CD14-positive monocyte (primary cell): ENCODE measurements at regions not wholly inside any gene's neighbourhood (a gene's known extent, or its start where the extent isn't known, plus 50 kb on each side); places are given as distances from the start of the nearest gene placed in this dataset.

Experiments used
- DNase-seq, 3 donors: peaks; one replicate each; pipeline ENCODE4 v3.0.0-alpha.2; 2011 to 2022
- H2AFZ ChIP-seq: 2 replicates; pipeline ENCODE4 v1.6.0; 2012; ENCODE audit warnings: mild to moderate bottlenecking, low read depth, low read length, inconsistent platforms; ENCODE audit not compliant: insufficient read depth, poor library complexity, severe bottlenecking
- H3K27ac ChIP-seq, 2 donors: 1 replicate in 1 of 2; 2 replicates in 1 of 2; pipeline ENCODE4 v1.5.1; 2012 to 2013; ENCODE audit warnings: low read length in 2 of 2, control low read depth in 1 of 2, inconsistent platforms in 1 of 2, low read depth in 1 of 2, mild to moderate bottlenecking in 1 of 2
- H3K27me3 ChIP-seq, 2 donors: one replicate each; pipeline versions ENCODE4 v1.6.0 to v1.6.1; 2011 to 2013; ENCODE audit warnings: low read length in 2 of 2; ENCODE audit not compliant: control insufficient read depth in 2 of 2, insufficient read depth in 2 of 2
- H3K36me3 ChIP-seq, 2 donors: replicated peaks in 1 of 2; 1 replicate in 1 of 2; 2 replicates in 1 of 2; pipeline versions ENCODE4 v1.5.1 to v1.6.1; 2012 to 2013; ENCODE audit warnings: low read length in 2 of 2, control low read depth in 1 of 2, inconsistent platforms in 1 of 2, mild to moderate bottlenecking in 1 of 2; ENCODE audit not compliant: insufficient read depth in 2 of 2, control insufficient read depth in 1 of 2
- H3K4me1 ChIP-seq, 2 donors: 1 replicate in 1 of 2; 2 replicates in 1 of 2; pipeline versions ENCODE4 v1.5.1 to v1.6.1; 2012 to 2013; ENCODE audit warnings: low read length in 2 of 2, control low read depth in 1 of 2, inconsistent platforms in 1 of 2, mild to moderate bottlenecking in 1 of 2, moderate library complexity in 1 of 2; ENCODE audit not compliant: insufficient read depth in 2 of 2, control insufficient read depth in 1 of 2
- H3K4me2 ChIP-seq: replicated peaks from 2 replicates; pipeline ENCODE3; 2012; ENCODE audit warnings: low read length, moderate library complexity, mild to moderate bottlenecking; ENCODE audit not compliant: poor library complexity, severe bottlenecking; ENCODE audit errors: extremely low read depth
- H3K4me3 ChIP-seq, 3 experiments: fragments of 200-600 bp in 1 of 3; sonication (generic) in 1 of 3; replicated peaks in 1 of 3; 1 replicate in 2 of 3; 2 replicates in 1 of 3; pipeline ENCODE4 v1.5.1; 2011 to 2013; ENCODE audit warnings: low read length in 3 of 3, mild to moderate bottlenecking in 3 of 3, control low read depth in 2 of 3, low read depth in 2 of 3, inconsistent platforms in 1 of 3, moderate library complexity in 1 of 3
- H3K79me2 ChIP-seq: 2 replicates; pipeline ENCODE4 v1.6.0; 2012; ENCODE audit warnings: mild to moderate bottlenecking, control low read depth, inconsistent platforms, low read length, moderate library complexity; ENCODE audit not compliant: insufficient read depth
- H3K9ac ChIP-seq: 2 replicates; pipeline ENCODE4 v1.6.0; 2017; ENCODE audit warnings: low read length, mild to moderate bottlenecking; ENCODE audit not compliant: insufficient read depth, poor library complexity, severe bottlenecking
- H3K9me3 ChIP-seq, 2 donors: replicated peaks in 1 of 2; 1 replicate in 1 of 2; 2 replicates in 1 of 2; pipeline versions ENCODE4 v1.5.1 to v1.6.1; 2012 to 2013; ENCODE audit warnings: low read length in 2 of 2, control low read depth in 1 of 2; ENCODE audit not compliant: control insufficient read depth in 1 of 2, insufficient read depth in 1 of 2
- H4K20me1 ChIP-seq: 2 replicates; pipeline ENCODE4 v1.6.0; 2012; ENCODE audit warnings: mild to moderate bottlenecking, low read length, control low read depth, moderate library complexity; ENCODE audit not compliant: insufficient read depth
- H3K27ac Mint-ChIP-seq, 7 donors: one replicate each; pipeline ENCODE4 v1.8.0; 2020; ENCODE audit warnings: mild to moderate bottlenecking in 7 of 7, mixed read lengths in 7 of 7, moderate library complexity in 6 of 7, inconsistent platforms in 2 of 7
- H3K27me3 Mint-ChIP-seq, 3 donors: one replicate each; pipeline ENCODE4 v1.8.0; 2021 to 2022; ENCODE audit warnings: low read depth in 3 of 3, mild to moderate bottlenecking in 3 of 3, mixed read lengths in 3 of 3, moderate library complexity in 3 of 3, inconsistent platforms in 1 of 3
- H3K36me3 Mint-ChIP-seq, 2 donors: one replicate each; pipeline ENCODE4 v1.8.0; 2020; ENCODE audit warnings: mixed read lengths in 2 of 2, inconsistent platforms in 1 of 2, mild to moderate bottlenecking in 1 of 2
- H3K4me1 Mint-ChIP-seq: one replicate; pipeline ENCODE4 v1.8.0; 2020; ENCODE audit warnings: mild to moderate bottlenecking, mixed read lengths
- H3K4me3 Mint-ChIP-seq, 2 donors: one replicate each; pipeline ENCODE4 v1.8.0; 2020; ENCODE audit warnings: mild to moderate bottlenecking in 2 of 2, mixed read lengths in 2 of 2, moderate library complexity in 1 of 2
- H3K9me3 Mint-ChIP-seq, 7 donors: one replicate each; pipeline ENCODE4 v1.8.0; 2020 to 2022; ENCODE audit warnings: mixed read lengths in 7 of 7, mild to moderate bottlenecking in 6 of 7, moderate library complexity in 6 of 7, inconsistent platforms in 2 of 7
- CTCF ChIP-seq: fragments of 200-600 bp; IDR thresholded peaks from one replicate; pipeline ENCODE4 v1.8.0; 2022; ENCODE audit warnings: antibody characterized with exemption, mild to moderate bottlenecking
- WGBS: methylation state at CpG from one replicate; pipeline ENCODE4 v1.1.5; 2013; ENCODE audit warnings: missing lambda C conversion rate; ENCODE audit not compliant: insufficient coverage; 5-methylcytosine and 5-hydroxymethylcytosine counted together
- intact Hi-C, 2 donors: fragments of 100-400 bp; cut with micrococcal nuclease; formaldehyde crosslinking; loops; one replicate each; pipeline versions ENCODE4 v1.15.0 to v1.15.1; 2023

GRCh38 chr15:88982304-88982945 is 69.2 kb upstream of the MFGE8 start:
- Histone ChIP-seq H3K9ac (no peak overlapping the region), H2AFZ (no peak overlapping the region), H3K4me1 (no peaks in the 10 kb centered on the region), H3K27me3 (no peaks in the 10 kb centered on the region), H3K4me3 (no peak overlapping the region), H3K36me3 (no peaks in the 10 kb centered on the region), H3K4me2 (no peak overlapping the region), H4K20me1 (no peaks in the 10 kb centered on the region), H3K79me2 (no peaks in the 10 kb centered on the region), H3K27ac (no peak overlapping the region), H3K9me3 (no peaks in the 10 kb centered on the region)
- H3K27me3 Mint-ChIP-seq, result peaks cover 0 to 4% (median 2%) of the 10 kb centered on the region in 3 donors
- WGBS, result 57% methylated on average over 6 of the region's 7 CpGs
- intact Hi-C loops, result no loop called here
- H3K4me3 Mint-ChIP-seq, result no peak overlapping the region
- H3K9me3 Mint-ChIP-seq, result peaks cover 0 to 2% (median 0%) of the 10 kb centered on the region in 7 donors
- H3K4me1 Mint-ChIP-seq, result no peaks in the 10 kb centered on the region
- DNase-seq, result no peak
- no peaks in the 10 kb centered on the region for H3K36me3 Mint-ChIP-seq
- no peak overlapping the region for H3K27ac Mint-ChIP-seq
- no peak for TF ChIP-seq CTCF

- H2AFZ ChIP-seq, result no peak overlapping the region
- H3K9me3 Mint-ChIP-seq, result no peaks in the 10 kb centered on the region
- no peak overlapping the region for H3K4me2 ChIP-seq
- H4K20me1 ChIP-seq, result no peaks in the 10 kb centered on the region
- H3K27me3 Mint-ChIP-seq, result peaks cover 0 to 2% (median under 1%) of the 10 kb centered on the region in 3 donors
- TF ChIP-seq CTCF, result no peak
- H3K36me3 Mint-ChIP-seq, result no peaks in the 10 kb centered on the region
- H3K9me3 ChIP-seq, result no peaks in the 10 kb centered on the region
- 89% methylated on average over 1 of the region's 2 CpGs for whole genome bisulfite sequencing
- H3K79me2 ChIP-seq, result no peaks in the 10 kb centered on the region
- H3K27me3 ChIP-seq, result no peaks in the 10 kb centered on the region
- H3K9ac ChIP-seq, result no peak overlapping the region
- no peak for DNase-seq
- no peak overlapping the region for H3K27ac ChIP-seq
- H3K27ac Mint-ChIP-seq, result no peak overlapping the region
- no peaks in the 10 kb centered on the region for H3K4me1 Mint-ChIP-seq
- H3K36me3 ChIP-seq, result no peaks in the 10 kb centered on the region
- no peak overlapping the region for H3K4me3 ChIP-seq
- H3K4me1 ChIP-seq, result no peaks in the 10 kb centered on the region
- intact Hi-C loops, result no loop called here
- H3K4me3 Mint-ChIP-seq, result no peak overlapping the region
Measured at GRCh38 chr15:88982946-88983342, 69.8 kb upstream of the MFGE8 start.
